HEK293 (cell line): ENCODE measurements at regions not wholly inside any gene's neighbourhood (a gene's known extent, or its start where the extent isn't known, plus 50 kb on each side); places are given as distances from the start of the nearest gene placed in this dataset.
"Not testable (repeated sequence)": the region's sequence is repeated elsewhere in the genome, so short reads cannot be mapped to it uniquely, and the experiment has no call there.

ENCODE experiments used
- HOXD13 ChIP-seq: sonication (generic); formaldehyde crosslinking; IDR thresholded peaks from 2 replicates; pipeline ENCODE4 v1.8.0; 2022; ENCODE audit warnings: missing genetic modification reagents, borderline replicate concordance
- IKZF3 ChIP-seq: fragments of 450-650 bp; IDR thresholded peaks from 2 replicates; pipeline ENCODE4 v1.5.0; 2018; ENCODE audit warnings: missing biosample characterization, mild to moderate bottlenecking, missing genetic modification characterization, moderate library complexity
- SETDB1 ChIP-seq: IDR thresholded peaks from one replicate; pipeline ENCODE4 v1.6.1; 2017; ENCODE audit warnings: mild to moderate bottlenecking, low read length, moderate library complexity, mixed read lengths; ENCODE audit not compliant: insufficient read length
- SP2 ChIP-seq: fragments of 450-650 bp; formaldehyde crosslinking; IDR thresholded peaks from 2 replicates; pipeline ENCODE4 v1.5.1; 2016; ENCODE audit warnings: missing biosample characterization, missing genetic modification characterization
- ZFP3 ChIP-seq: fragments of 450-650 bp; formaldehyde crosslinking; IDR thresholded peaks from 2 replicates; pipeline ENCODE4 v1.5.1; 2016; ENCODE audit warnings: low read depth, missing biosample characterization, missing genetic modification characterization
- ZNF571 ChIP-seq: fragments of 450-650 bp; formaldehyde crosslinking; IDR thresholded peaks from 2 replicates; pipeline ENCODE4 v1.5.0; 2017; ENCODE audit warnings: missing biosample characterization, missing genetic modification characterization
- ZNF677 ChIP-seq: fragments of 450-650 bp; IDR thresholded peaks from 2 replicates; pipeline ENCODE4 v1.5.0; 2018; ENCODE audit warnings: missing biosample characterization, mild to moderate bottlenecking, missing genetic modification characterization, moderate library complexity

DNA sequence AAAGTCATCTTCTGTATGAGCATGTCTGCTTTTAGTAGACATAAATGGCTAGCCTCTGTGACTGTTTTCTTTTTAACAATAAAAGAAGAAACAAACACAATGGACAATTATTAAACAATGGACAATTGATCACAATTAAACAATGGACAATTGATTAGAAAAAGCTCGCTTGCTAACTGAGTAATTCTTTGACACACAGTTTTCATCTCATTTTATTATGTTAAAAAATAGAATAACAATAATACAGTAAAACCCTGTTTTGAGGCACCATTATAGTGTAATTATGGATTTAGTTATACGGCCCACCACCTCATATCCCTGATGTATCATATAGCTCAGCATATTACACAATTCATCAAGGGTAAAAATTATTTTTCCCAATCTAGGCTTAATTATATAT lies 989.0 kb downstream of the LTN1 start:
- not testable (repeated sequence) for TF ChIP-seq SETDB1; SP2 (tag by site-specific recombination); ZFP3 (tag by site-specific recombination); ZNF677 (tag by site-specific recombination); ZNF571 (tag by site-specific recombination); HOXD13 (CRISPR knock-in tag); IKZF3 (tag by site-specific recombination)
